Trophoblast cell (in vitro differentiated cells and primary cell): ENCODE measurements at regions not wholly inside any gene's neighbourhood (a gene's known extent, or its start where the extent isn't known, plus 50 kb on each side); places are given as distances from the start of the nearest gene placed in this dataset.

Experiments used
- DNase-seq, 2 donors: peaks; one replicate each; pipeline ENCODE4 v3.0.0-alpha.2; 2016
- H2AFZ ChIP-seq: 2 replicates; pipeline ENCODE4 v1.6.1; 2013; ENCODE audit warnings: low read length, moderate library complexity, mild to moderate bottlenecking; ENCODE audit not compliant: insufficient read depth, poor library complexity
- H2AK5ac ChIP-seq: 2 replicates; pipeline ENCODE4 v1.6.1; 2013; ENCODE audit warnings: mild to moderate bottlenecking, low read length
- H2BK120ac ChIP-seq: 2 replicates; pipeline ENCODE4 v1.6.1; 2013; ENCODE audit warnings: low read length, mild to moderate bottlenecking, moderate library complexity; ENCODE audit not compliant: insufficient read depth, poor library complexity
- H2BK12ac ChIP-seq: 2 replicates; pipeline ENCODE4 v1.6.1; 2013; ENCODE audit warnings: mild to moderate bottlenecking, low read length, moderate library complexity
- H2BK5ac ChIP-seq: 2 replicates; pipeline ENCODE4 v1.6.1; 2013; ENCODE audit warnings: low read length, low read depth, moderate library complexity, mild to moderate bottlenecking; ENCODE audit not compliant: poor library complexity
- H3K14ac ChIP-seq: 2 replicates; pipeline ENCODE4 v1.6.1; 2013; ENCODE audit warnings: mild to moderate bottlenecking, low read length
- H3K18ac ChIP-seq: 2 replicates; pipeline ENCODE4 v1.6.1; 2013; ENCODE audit warnings: mild to moderate bottlenecking, low read length
- H3K23ac ChIP-seq: 2 replicates; pipeline ENCODE4 v1.6.1; 2013; ENCODE audit warnings: low read length
- H3K27ac ChIP-seq: 2 replicates; pipeline ENCODE4 v1.5.1; 2013; ENCODE audit warnings: low read depth, mild to moderate bottlenecking, inconsistent platforms, low read length, moderate library complexity
- H3K27me3 ChIP-seq: 2 replicates; pipeline ENCODE4 v1.6.1; 2013; ENCODE audit warnings: inconsistent platforms, mild to moderate bottlenecking, low read length, moderate library complexity; ENCODE audit not compliant: insufficient read depth
- H3K36me3 ChIP-seq, 2 experiments: 1 replicate in 1 of 2; 2 replicates in 1 of 2; pipeline ENCODE4 v1.6.1; 2013; ENCODE audit warnings: low read length in 2 of 2, mild to moderate bottlenecking in 2 of 2, moderate library complexity in 1 of 2; ENCODE audit not compliant: insufficient read depth in 2 of 2, control insufficient read depth in 1 of 2
- H3K4ac ChIP-seq: 2 replicates; pipeline ENCODE4 v1.6.1; 2013; ENCODE audit warnings: low read depth, mild to moderate bottlenecking, low read length, moderate library complexity
- H3K4me1 ChIP-seq, 2 experiments: 1 replicate in 1 of 2; 2 replicates in 1 of 2; pipeline ENCODE4 v1.6.1; 2013; ENCODE audit warnings: low read length in 2 of 2, mild to moderate bottlenecking in 2 of 2, moderate library complexity in 1 of 2; ENCODE audit not compliant: insufficient read depth in 2 of 2, control insufficient read depth in 1 of 2
- H3K4me2 ChIP-seq: 2 replicates; pipeline ENCODE4 v1.6.1; 2013; ENCODE audit warnings: inconsistent platforms, mild to moderate bottlenecking, low read length, moderate library complexity
- H3K4me3 ChIP-seq: 2 replicates; pipeline ENCODE4 v1.5.1; 2013; ENCODE audit warnings: mild to moderate bottlenecking, low read depth, low read length, inconsistent platforms
- H3K79me1 ChIP-seq: one replicate; pipeline ENCODE4 v1.6.1; 2013; ENCODE audit warnings: low read length
- H3K79me2 ChIP-seq: 2 replicates; pipeline ENCODE4 v1.6.1; 2013; ENCODE audit warnings: low read length, mild to moderate bottlenecking; ENCODE audit not compliant: control insufficient read depth, insufficient read depth, poor library complexity
- H3K9ac ChIP-seq: 2 replicates; pipeline ENCODE4 v1.6.1; 2013; ENCODE audit warnings: mild to moderate bottlenecking, low read length
- H3K9me3 ChIP-seq: 2 replicates; pipeline ENCODE4 v1.6.1; 2013; ENCODE audit warnings: low read depth, mild to moderate bottlenecking, control low read depth, inconsistent platforms, low read length; ENCODE audit not compliant: insufficient read depth
- H4K12ac ChIP-seq: 2 replicates; pipeline ENCODE4 v1.6.1; 2013; ENCODE audit warnings: low read depth, mild to moderate bottlenecking, low read length, moderate library complexity
- H4K8ac ChIP-seq: 2 replicates; pipeline ENCODE4 v1.6.1; 2013; ENCODE audit warnings: low read depth, mild to moderate bottlenecking, low read length, moderate library complexity
- H4K91ac ChIP-seq: one replicate; pipeline ENCODE4 v1.6.1; 2013; ENCODE audit warnings: low read depth, mild to moderate bottlenecking, low read length, moderate library complexity
- WGBS: extraction: QIAGEN DNeasy Blood & Tissue Kit; methylation state at CpG from one replicate; pipeline ENCODE4 v1.1.7; 2013; ENCODE audit warnings: missing lambda C conversion rate; ENCODE audit not compliant: insufficient read length, insufficient coverage; ENCODE audit errors: extremely low coverage; 5-methylcytosine and 5-hydroxymethylcytosine counted together

- H3K4ac ChIP-seq, result no peak overlapping the region
- no peak overlapping the region for H2BK12ac ChIP-seq
- H2AFZ ChIP-seq, result no peak overlapping the region
- H3K36me3 ChIP-seq, result no peaks in the 10 kb centered on the region
- no peak overlapping the region for H2BK5ac ChIP-seq
- H3K27me3 ChIP-seq, result no peaks in the 10 kb centered on the region
- no peaks in the 10 kb centered on the region for H3K4me1 ChIP-seq
- H2BK120ac ChIP-seq, result no peak overlapping the region
- H4K91ac ChIP-seq, result no peak overlapping the region
- no peak overlapping the region for H3K4me3 ChIP-seq
- H3K23ac ChIP-seq, result no peak overlapping the region
- no peaks in the 10 kb centered on the region for H3K79me2 ChIP-seq
- H3K9me3 ChIP-seq, result no peaks in the 10 kb centered on the region
- H4K12ac ChIP-seq, result no peak overlapping the region
- H4K8ac ChIP-seq, result no peak overlapping the region
- H2AK5ac ChIP-seq, result no peak overlapping the region
- H3K9ac ChIP-seq, result no peak overlapping the region
- H3K27ac ChIP-seq, result no peak overlapping the region
- H3K14ac ChIP-seq, result no peak overlapping the region
- H3K79me1 ChIP-seq, result no peaks in the 10 kb centered on the region
- no peak overlapping the region for H3K4me2 ChIP-seq
- WGBS, result no CpG with 5 or more reads among the region's 7 CpGs
- no peak overlapping the region for H3K18ac ChIP-seq
- no peak for DNase-seq
Observed at GRCh38 chr17:72563952-72564351, 443.1 kb downstream of the SOX9 start.

DNA sequence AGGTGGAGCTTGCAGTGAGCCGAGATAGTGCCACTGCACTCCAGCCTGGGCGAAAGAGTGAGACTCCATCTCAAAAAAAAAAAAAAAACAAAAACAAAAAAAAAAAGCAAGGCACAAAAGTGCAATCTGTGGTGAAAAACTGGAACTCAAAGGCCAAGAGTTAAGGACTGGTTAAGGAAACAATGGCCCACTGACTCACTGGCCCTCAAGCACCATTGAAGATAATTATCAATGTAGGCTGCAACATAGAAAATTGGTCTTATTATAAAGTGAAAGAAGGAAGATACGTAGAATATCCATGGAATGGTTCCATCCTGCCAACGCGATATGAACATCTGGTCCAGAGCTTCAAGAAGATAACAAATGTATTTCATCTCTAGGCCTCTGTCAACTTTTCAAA lies 444.2 kb downstream of the SOX9 start:
- no peak overlapping the region for H3K9ac ChIP-seq
- H3K9me3 ChIP-seq, result no peaks in the 10 kb centered on the region
- H3K4ac ChIP-seq, result no peak overlapping the region
- H3K27ac ChIP-seq, result no peak overlapping the region
- no peaks in the 10 kb centered on the region for H3K79me1 ChIP-seq
- WGBS, result no CpG with 5 or more reads among the region's 5 CpGs
- H3K4me1 ChIP-seq, result no peaks in the 10 kb centered on the region
- H2BK12ac ChIP-seq, result no peak overlapping the region
- no peak overlapping the region for H2AK5ac ChIP-seq
- no peaks in the 10 kb centered on the region for H3K79me2 ChIP-seq
- no peak overlapping the region for H4K8ac ChIP-seq
- no peak overlapping the region for H3K18ac ChIP-seq
- no peak overlapping the region for H2BK120ac ChIP-seq
- H2BK5ac ChIP-seq, result no peak overlapping the region
- H3K36me3 ChIP-seq, result no peaks in the 10 kb centered on the region
- H4K91ac ChIP-seq, result no peak overlapping the region
- no peak overlapping the region for H4K12ac ChIP-seq
- no peak overlapping the region for H3K23ac ChIP-seq
- no peak overlapping the region for H3K4me3 ChIP-seq
- H3K27me3 ChIP-seq, result no peaks in the 10 kb centered on the region
- H3K4me2 ChIP-seq, result no peak overlapping the region
- H2AFZ ChIP-seq, result no peak overlapping the region
- DNase-seq, result peak; percentile 36 to 77
- H3K14ac ChIP-seq, result no peak overlapping the region

GRCh38 chr17:72565758-72566157 lies 444.9 kb downstream of the SOX9 start:
- Histone ChIP-seq H3K9me3 (peaks cover 2% of the 10 kb centered on the region), H2BK12ac (no peak overlapping the region), H3K23ac (no peak overlapping the region), H4K12ac (no peak overlapping the region), H3K4me2 (no peak overlapping the region), H4K91ac (no peak overlapping the region), H3K4me1 (no peaks in the 10 kb centered on the region), H3K36me3 (no peaks in the 10 kb centered on the region), H2BK120ac (no peak overlapping the region), H3K79me1 (no peaks in the 10 kb centered on the region), H3K79me2 (no peaks in the 10 kb centered on the region), H3K4ac (no peak overlapping the region), H2AFZ (no peak overlapping the region), H3K9ac (no peak overlapping the region), H3K27me3 (no peaks in the 10 kb centered on the region), H3K14ac (no peak overlapping the region), H2AK5ac (no peak overlapping the region), H2BK5ac (no peak overlapping the region), H3K27ac (no peak overlapping the region), H3K18ac (no peak overlapping the region), H3K4me3 (no peak overlapping the region), H4K8ac (no peak overlapping the region)
- WGBS, result no CpG with 5 or more reads among the region's 7 CpGs
- no peak for DNase-seq

DNA sequence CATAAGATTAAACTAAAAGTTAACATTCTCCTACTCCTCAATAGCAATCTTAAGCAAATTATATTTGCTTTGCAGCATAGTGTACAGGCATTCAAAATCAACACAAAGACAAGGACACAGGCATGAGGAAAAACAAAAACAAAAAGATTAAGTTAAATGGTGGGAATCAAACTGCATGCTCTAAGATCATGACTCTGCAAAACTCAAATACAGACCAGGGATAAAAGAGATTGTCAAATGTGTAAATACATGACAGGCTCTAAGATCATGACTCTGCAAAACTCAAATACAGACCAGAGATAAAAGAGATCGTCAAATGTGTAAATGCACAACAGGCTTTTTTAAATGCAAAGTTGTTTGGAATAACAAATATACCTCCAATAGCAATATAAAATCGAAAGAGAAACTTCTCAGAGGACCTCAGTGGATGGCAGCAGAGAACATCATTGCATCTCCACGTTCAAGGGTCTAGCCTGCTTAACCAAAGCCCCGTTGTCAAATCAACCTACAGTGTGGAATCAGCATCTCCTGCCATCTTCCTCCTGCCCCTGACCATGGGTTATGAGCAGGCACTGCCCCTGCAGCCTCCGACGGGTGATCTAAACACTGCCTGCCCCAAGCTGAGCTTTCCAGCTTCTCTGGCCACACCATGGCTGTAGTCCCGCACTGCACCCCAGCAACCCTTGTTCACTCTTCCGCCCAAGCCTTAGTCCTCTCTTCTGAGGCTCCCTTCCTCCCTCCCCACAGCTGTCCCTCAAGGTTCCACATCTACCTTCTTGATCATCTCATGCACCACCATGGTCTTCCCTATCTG lies 446.1 kb downstream of the SOX9 start:
- WGBS, result no CpG with 5 or more reads among the region's 8 CpGs
- Histone ChIP-seq H3K4me3 (no peak overlapping the region), H3K14ac (no peak overlapping the region)

More for the DNA sequence above, 446.1 kb downstream of the SOX9 start:
- peaks cover 2% of the 10 kb centered on the region for H3K9me3 ChIP-seq
- no peak overlapping the region for H3K23ac ChIP-seq
- H3K27ac ChIP-seq, result no peak overlapping the region
- H3K9ac ChIP-seq, result no peak overlapping the region
- H2BK5ac ChIP-seq, result no peak overlapping the region
- H3K79me1 ChIP-seq, result no peaks in the 10 kb centered on the region
- H2BK12ac ChIP-seq, result no peak overlapping the region
- H3K27me3 ChIP-seq, result no peaks in the 10 kb centered on the region
- no peak overlapping the region for H4K91ac ChIP-seq
- no peak overlapping the region for H3K18ac ChIP-seq
- no peaks in the 10 kb centered on the region for H3K79me2 ChIP-seq
- H3K36me3 ChIP-seq, result no peaks in the 10 kb centered on the region
- H3K4me2 ChIP-seq, result no peak overlapping the region
- no peaks in the 10 kb centered on the region for H3K4me1 ChIP-seq
- no peak overlapping the region for H3K4ac ChIP-seq
- no peak overlapping the region for H4K12ac ChIP-seq
- H2AK5ac ChIP-seq, result no peak overlapping the region
- no peak overlapping the region for H2AFZ ChIP-seq
- DNase-seq, result no peak
- H2BK120ac ChIP-seq, result no peak overlapping the region
- H4K8ac ChIP-seq, result no peak overlapping the region
